NCI-H510A treated with DMSO at 0.1 percent for 48 hours (cell line): ENCODE measurements at regions not wholly inside any gene's neighbourhood (a gene's known extent, or its start where the extent isn't known, plus 50 kb on each side); places are given as distances from the start of the nearest gene placed in this dataset.

ENCODE experiments used
- DNase-seq: peaks from one replicate; lab custom pipeline; 2025; lab: John Stamatoyannopoulos, UW

- no peak for DNase-seq
Measured at GRCh38 chr1:230000493-230001184, 66.4 kb upstream of the GALNT2 start.

DNA sequence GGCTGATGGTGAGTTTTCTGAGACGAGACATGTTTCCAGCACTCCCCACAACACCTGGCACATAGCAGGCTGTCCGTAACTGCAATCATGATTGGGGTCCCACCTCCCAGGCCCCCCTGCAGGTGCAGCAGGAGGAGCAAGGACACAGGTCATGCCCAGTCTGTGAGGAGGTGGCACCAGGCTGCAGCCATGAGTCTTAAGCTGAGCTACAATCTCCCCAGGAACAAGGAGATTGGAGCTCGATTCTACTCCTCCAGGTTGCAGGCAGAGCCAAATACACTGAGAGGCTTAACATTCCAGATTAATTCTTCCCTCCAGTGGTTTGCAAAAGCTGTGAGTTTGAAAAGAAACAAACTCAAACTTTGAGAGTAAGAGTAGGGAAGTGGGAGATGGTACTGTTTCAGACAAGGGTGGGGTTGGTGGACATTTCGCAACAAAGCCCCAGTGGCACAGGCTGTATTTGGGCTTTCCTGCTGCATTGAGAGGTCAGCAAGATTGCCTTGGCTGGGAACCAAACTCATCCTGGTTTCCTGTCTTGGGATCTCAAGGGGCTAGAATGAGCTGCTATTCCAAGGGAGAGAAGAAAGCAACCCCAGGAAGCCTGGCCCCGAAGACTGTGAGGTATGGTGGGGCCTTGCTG is 64.8 kb upstream of the GALNT2 start:
- no peak for DNase-seq

DNA sequence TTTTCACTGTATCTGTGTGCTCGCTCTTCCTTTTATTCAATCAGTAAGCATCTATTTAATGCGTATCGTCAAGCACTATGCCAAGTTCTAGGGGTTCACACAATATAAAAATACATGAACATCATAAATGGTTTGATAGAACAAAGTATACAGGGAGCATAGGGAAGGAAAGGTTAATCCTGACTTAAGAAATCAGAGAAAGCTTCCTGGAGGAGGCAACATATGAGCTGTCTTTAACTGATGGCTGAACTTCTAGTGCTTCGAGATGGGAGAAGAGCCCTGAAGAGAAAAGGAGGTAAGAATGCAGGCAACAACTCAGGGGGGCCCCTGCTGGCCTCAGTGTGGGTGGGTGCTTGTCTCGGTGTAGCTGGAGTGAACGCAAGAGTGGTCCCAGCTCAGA is 63.6 kb upstream of the GALNT2 start:
- no peak for DNase-seq

DNA sequence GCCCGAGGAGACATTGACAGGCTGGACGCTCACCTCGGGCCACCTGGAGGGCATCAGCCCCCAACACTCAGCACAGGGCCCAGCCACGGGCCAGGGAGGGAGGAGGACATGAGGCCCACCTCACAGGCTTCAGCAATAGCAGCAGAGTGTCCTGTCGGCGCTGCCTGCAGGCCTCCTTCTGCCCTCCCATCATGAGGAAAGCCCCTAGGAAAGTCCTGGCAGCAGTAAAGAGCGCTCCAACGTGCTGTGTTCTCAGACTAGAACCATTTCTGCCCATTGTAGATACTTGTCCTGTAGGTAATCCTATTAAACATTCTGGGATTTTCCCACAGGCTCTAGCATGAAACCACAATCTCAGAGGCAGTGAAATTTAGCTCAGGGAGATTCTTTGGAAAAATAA is 62.0 kb upstream of the GALNT2 start:
- no peak for DNase-seq

- DNase-seq = no peak
Measured at GRCh38 chr1:230008721-230009120, 58.3 kb upstream of the GALNT2 start.

- no peak for DNase-seq
Measured at GRCh38 chr1:230009611-230010313, 57.3 kb upstream of the GALNT2 start.

DNA sequence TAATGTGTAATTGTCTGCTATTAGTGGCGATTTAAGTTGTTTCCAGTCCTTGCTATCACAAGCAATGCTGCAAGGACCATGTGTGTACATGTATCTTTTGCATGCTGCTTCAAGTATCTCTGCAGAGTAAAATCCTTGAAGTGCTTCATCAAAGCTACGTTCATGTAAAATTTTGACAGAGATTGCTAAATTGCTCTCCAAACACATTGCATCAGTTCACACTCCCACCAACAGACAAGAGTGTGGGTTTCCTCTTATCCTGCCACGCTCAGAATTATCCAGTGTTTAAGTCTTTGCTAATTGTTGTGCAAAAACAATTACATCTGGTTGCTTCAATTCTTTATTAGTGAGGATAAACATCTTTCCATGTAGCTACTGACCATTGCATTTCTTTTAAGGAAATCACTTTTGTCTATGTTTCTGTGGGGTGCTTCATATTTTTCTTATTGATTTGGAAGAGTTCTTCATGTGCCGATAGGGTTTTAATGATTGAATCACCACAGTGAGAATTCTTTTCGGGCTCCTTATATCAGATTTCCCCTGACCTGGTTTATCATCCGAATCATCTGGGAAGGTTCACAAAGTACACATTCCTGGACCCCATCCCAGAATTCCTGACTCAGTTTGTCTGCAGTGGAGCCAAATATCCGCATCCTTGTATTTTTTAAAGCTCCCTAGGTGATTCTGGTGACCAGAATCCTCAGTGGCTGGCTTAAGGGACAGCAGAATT is 56.3 kb upstream of the GALNT2 start:
- no peak for DNase-seq

- DNase-seq = no peak
Measured at GRCh38 chr1:230011333-230012092, 55.5 kb upstream of the GALNT2 start.

DNA sequence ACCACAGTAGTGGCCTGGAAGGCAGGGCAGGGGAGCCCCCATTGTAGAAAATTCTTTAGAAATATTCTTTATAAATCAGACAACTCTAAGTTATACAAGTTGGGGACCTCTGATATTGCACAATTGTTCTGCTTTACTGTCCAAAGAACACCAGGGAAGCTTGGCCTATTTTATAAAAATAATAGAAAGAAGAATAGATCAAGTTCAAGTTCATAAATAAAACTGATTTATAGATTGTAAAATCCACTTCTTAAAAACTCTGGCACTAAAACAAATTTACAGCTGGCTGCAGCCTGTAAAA is 55.0 kb upstream of the GALNT2 start:
- DNase-seq = no peak

DNA sequence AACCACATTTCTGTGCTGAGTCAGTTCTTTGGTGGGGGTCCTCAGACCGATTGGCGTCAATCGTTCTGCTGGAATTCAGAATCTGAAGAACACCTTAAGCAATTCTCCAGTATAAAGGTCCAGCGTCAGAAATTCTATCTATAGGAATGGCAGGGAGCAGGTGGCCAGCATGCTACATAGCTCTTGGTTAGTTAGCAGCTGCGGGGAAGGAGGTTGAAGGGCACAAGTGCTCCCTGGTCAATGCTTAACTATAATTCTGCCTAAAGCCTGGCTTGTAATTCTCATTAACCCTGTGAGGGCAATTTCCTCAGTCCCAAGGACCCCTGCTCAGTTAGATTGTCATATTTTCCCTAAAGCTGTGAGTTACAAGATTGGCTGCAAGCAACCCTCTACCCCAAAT is 54.3 kb upstream of the GALNT2 start:
- no peak for DNase-seq

- no peak for DNase-seq
Measured at GRCh38 chr1:230016159-230016558, 50.9 kb upstream of the GALNT2 start.
